ENCODE measurements at regions not wholly inside any gene's neighbourhood (a gene's known extent, or its start where the extent isn't known, plus 50 kb on each side); places are given as distances from the start of the nearest gene placed in this dataset.
A peak's percentile ranks its signal among the peaks of the same experiment; 100 is the strongest.

DNA sequence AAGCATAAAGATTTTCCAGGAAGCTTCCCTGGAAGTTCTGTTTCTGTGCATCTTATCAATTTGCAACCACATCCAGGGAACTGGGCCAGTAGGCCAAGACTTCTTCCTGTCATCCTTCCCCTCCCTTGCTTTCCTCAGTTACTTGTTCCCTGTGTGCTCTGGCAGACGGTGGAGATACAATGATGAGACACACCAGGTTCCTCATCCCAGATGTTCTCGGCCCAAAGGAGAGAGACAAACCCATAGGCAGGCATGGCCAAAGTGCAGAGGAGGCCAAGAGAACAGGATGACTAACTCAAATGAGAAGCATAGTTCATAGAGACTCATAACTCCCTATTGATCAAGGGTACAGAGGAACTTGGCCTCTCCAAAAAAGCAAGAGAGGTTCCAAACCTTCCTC, 652.6 kb downstream of the CCDC171 start:
- no peaks in the 10 kb centered on the region for H3K9me3 ChIP-seq (ENCODE audit: low read depth)
- no peaks in the 10 kb centered on the region for H3K79me2 ChIP-seq (ENCODE audit: low read depth)
- no peak overlapping the region for H2AFZ ChIP-seq (replicated peaks)
- Mint-ChIP-seq H3K4me1 (peaks cover 33% of the 10 kb centered on the region), H3K27ac (no peak overlapping the region), H3K4me3 (no peak overlapping the region), H3K9me3 (peaks cover 10% of the 10 kb centered on the region), H3K36me3 (peaks cover 2% of the 10 kb centered on the region), H3K27me3 (ENCODE audit: insufficient read depth, low read depth) (peaks cover 7% of the 10 kb centered on the region)
- H3K27me3 ChIP-seq: no peaks in the 10 kb centered on the region
- no peaks in the 10 kb centered on the region for H3K36me3 ChIP-seq
- TF ChIP-seq EZH2phosphoT487 (IDR thresholded peaks at IDR 0.05) (no peak), EZH2 (IDR thresholded peaks at IDR 0.05) (no peak)
- TF ChIP-seq, protein P1, sequence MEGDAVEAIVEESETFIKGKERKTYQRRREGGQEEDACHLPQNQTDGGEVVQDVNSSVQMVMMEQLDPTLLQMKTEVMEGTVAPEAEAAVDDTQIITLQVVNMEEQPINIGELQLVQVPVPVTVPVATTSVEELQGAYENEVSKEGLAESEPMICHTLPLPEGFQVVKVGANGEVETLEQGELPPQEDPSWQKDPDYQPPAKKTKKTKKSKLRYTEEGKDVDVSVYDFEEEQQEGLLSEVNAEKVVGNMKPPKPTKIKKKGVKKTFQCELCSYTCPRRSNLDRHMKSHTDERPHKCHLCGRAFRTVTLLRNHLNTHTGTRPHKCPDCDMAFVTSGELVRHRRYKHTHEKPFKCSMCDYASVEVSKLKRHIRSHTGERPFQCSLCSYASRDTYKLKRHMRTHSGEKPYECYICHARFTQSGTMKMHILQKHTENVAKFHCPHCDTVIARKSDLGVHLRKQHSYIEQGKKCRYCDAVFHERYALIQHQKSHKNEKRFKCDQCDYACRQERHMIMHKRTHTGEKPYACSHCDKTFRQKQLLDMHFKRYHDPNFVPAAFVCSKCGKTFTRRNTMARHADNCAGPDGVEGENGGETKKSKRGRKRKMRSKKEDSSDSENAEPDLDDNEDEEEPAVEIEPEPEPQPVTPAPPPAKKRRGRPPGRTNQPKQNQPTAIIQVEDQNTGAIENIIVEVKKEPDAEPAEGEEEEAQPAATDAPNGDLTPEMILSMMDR (IDR thresholded peaks at IDR 0.05): no peak
- no peak overlapping the region for H3K27ac ChIP-seq
- H3F3A ChIP-seq (ENCODE audit: low read depth): no peaks in the 10 kb centered on the region
- H3K4me1 ChIP-seq: peaks cover 3% of the 10 kb centered on the region
- H3K9ac ChIP-seq: no peak overlapping the region
- no peak for DNase-seq (ENCODE audit: low spot score)
- H3K4me2 ChIP-seq: no peak overlapping the region
- no peaks in the 10 kb centered on the region for H4K20me1 ChIP-seq (ENCODE audit: low read depth)
- no peak overlapping the region for H3K4me3 ChIP-seq

DNA sequence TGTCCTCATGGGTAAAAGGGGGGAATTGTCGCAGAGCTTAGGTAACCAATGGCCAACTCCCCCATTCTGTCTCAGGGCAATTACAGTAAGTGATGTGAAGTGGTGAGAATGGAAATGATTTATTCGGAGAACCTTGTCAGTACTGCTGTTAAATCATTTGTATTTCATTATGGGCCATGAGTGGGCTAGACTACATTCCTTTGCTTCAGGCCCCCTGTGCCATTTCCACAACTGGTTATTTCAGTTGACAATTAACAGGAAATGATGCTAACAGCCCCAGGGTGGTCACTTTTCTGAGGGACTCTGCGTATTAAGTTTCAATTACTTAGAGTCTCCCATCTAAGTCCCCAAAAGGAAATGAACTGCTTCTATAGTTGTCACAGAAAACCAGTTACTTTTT, 653.7 kb downstream of the CCDC171 start:
- Histone ChIP-seq H3K4me3 (no peak overlapping the region), H4K20me1 (ENCODE audit: low read depth) (no peaks in the 10 kb centered on the region)

DNA sequence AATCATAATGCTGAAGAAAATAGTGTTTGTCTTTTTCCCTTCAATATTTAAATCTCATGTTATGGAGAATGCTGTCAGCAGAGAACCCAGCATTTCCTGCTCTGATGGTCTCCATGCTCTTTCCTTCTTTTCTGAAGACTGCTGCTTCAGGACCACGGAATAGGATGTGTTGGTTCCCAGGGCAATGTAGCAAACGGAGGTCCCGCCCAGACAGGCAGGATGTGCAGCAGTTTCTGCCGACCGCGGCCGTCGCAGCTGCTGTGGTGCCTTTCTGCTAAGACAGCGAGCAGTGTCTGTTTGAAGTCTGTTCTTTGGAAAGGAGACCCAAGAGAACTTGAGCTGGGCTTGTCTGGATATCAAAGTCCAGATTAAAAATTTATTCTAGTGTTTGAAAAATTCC, 654.3 kb downstream of the CCDC171 start:
- H3K4me2 ChIP-seq: no peak overlapping the region
- H3K4me3 ChIP-seq: no peak overlapping the region
- TF ChIP-seq EZH2 (IDR thresholded peaks at IDR 0.05) (no peak), EZH2phosphoT487 (IDR thresholded peaks at IDR 0.05) (no peak)
- TF ChIP-seq, protein P1 (IDR thresholded peaks at IDR 0.05): no peak
- Mint-ChIP-seq H3K27me3 (ENCODE audit: insufficient read depth, low read depth) (peaks cover 7% of the 10 kb centered on the region), H3K4me3 (no peak overlapping the region), H3K9me3 (peaks cover 8% of the 10 kb centered on the region), H3K4me1 (peaks cover 30% of the 10 kb centered on the region), H3K36me3 (peaks cover 2% of the 10 kb centered on the region), H3K27ac (no peak overlapping the region)
- H3K9me3 ChIP-seq (ENCODE audit: low read depth): no peaks in the 10 kb centered on the region
- no peak overlapping the region for H3K9ac ChIP-seq
- no peak overlapping the region for H3K27ac ChIP-seq
- no peaks in the 10 kb centered on the region for H3K27me3 ChIP-seq
- H3K36me3 ChIP-seq: no peaks in the 10 kb centered on the region
- peak; percentile 31 for DNase-seq (ENCODE audit: low spot score)
- no peaks in the 10 kb centered on the region for H3K79me2 ChIP-seq (ENCODE audit: low read depth)
- no peaks in the 10 kb centered on the region for H3F3A ChIP-seq (ENCODE audit: low read depth)
- H3K4me1 ChIP-seq: peaks cover 3% of the 10 kb centered on the region
- no peaks in the 10 kb centered on the region for H4K20me1 ChIP-seq (ENCODE audit: low read depth)
- peak overlapping the region; percentile 23 for H2AFZ ChIP-seq (replicated peaks)

More for the DNA sequence above, 653.7 kb downstream of the CCDC171 start:
- H3K9ac ChIP-seq: no peak overlapping the region
- Mint-ChIP-seq H3K4me1 (peaks cover 33% of the 10 kb centered on the region), H3K27me3 (ENCODE audit: insufficient read depth, low read depth) (peaks cover 7% of the 10 kb centered on the region), H3K4me3 (no peak overlapping the region), H3K36me3 (peaks cover 2% of the 10 kb centered on the region), H3K27ac (no peak overlapping the region), H3K9me3 (peaks cover 8% of the 10 kb centered on the region)
- TF ChIP-seq EZH2phosphoT487 (IDR thresholded peaks at IDR 0.05) (no peak), EZH2 (IDR thresholded peaks at IDR 0.05) (no peak)
- TF ChIP-seq, protein P1 (IDR thresholded peaks at IDR 0.05): no peak
- no peak overlapping the region for H2AFZ ChIP-seq (replicated peaks)
- no peak overlapping the region for H3K4me2 ChIP-seq
- H3F3A ChIP-seq (ENCODE audit: low read depth): no peaks in the 10 kb centered on the region
- no peak overlapping the region for H3K27ac ChIP-seq
- no peaks in the 10 kb centered on the region for H3K9me3 ChIP-seq (ENCODE audit: low read depth)
- no peaks in the 10 kb centered on the region for H3K36me3 ChIP-seq
- no peaks in the 10 kb centered on the region for H3K79me2 ChIP-seq (ENCODE audit: low read depth)
- peaks cover 3% of the 10 kb centered on the region for H3K4me1 ChIP-seq
- H3K27me3 ChIP-seq: no peaks in the 10 kb centered on the region
- DNase-seq (ENCODE audit: low spot score): no peak
